Embryonic facial prominence (tissue), 1 donor: ENCODE measurements at regions not wholly inside any gene's neighbourhood (a gene's known extent, or its start where the extent isn't known, plus 50 kb on each side); places are given as distances from the start of the nearest gene placed in this dataset.

ENCODE experiments used
- DNase-seq: peaks from one replicate; pipeline ENCODE4 v3.0.0-alpha.2; 2016; ENCODE audit errors: extremely low spot score

- DNase-seq: no peak
Observed at GRCh38 chr1:38464071-38464661, 395.4 kb downstream of the RRAGC start.

GRCh38 chr1:38463074-38463473, 396.5 kb downstream of the RRAGC start:
- DNase-seq: no peak

- DNase-seq: no peak
Observed at GRCh38 chr1:38456531-38456876, 403.1 kb downstream of the RRAGC start.

- DNase-seq: no peak
Observed at GRCh38 chr1:38455829-38456530, 403.6 kb downstream of the RRAGC start.

- DNase-seq: no peak
Observed at GRCh38 chr1:38454749-38455441, 404.7 kb downstream of the RRAGC start.

- no peak for DNase-seq
Observed at GRCh38 chr1:38454236-38454635, 405.3 kb downstream of the RRAGC start.

GRCh38 chr1:38452246-38452645, 405.7 kb upstream of the POU3F1 start:
- DNase-seq: no peak

GRCh38 chr1:38451541-38451993, 405.0 kb upstream of the POU3F1 start:
- no peak for DNase-seq

- DNase-seq: no peak
Observed at GRCh38 chr1:38448893-38449292, 402.3 kb upstream of the POU3F1 start.

GRCh38 chr1:38446936-38447335, 400.3 kb upstream of the POU3F1 start:
- no peak for DNase-seq

GRCh38 chr1:38444770-38445442, 398.3 kb upstream of the POU3F1 start:
- no peak for DNase-seq

- DNase-seq: no peak
Observed at GRCh38 chr1:38444311-38444710, 397.7 kb upstream of the POU3F1 start.

- no peak for DNase-seq
Observed at GRCh38 chr1:38440402-38440801, 393.8 kb upstream of the POU3F1 start.

- no peak for DNase-seq
Observed at GRCh38 chr1:38436749-38437148, 390.2 kb upstream of the POU3F1 start.

- DNase-seq: no peak
Observed at GRCh38 chr1:38436006-38436405, 389.4 kb upstream of the POU3F1 start.

- no peak for DNase-seq
Observed at GRCh38 chr1:38433084-38433722, 386.6 kb upstream of the POU3F1 start.

GRCh38 chr1:38431535-38432376, 385.2 kb upstream of the POU3F1 start:
- no peak for DNase-seq

GRCh38 chr1:38430949-38431348, 384.4 kb upstream of the POU3F1 start:
- no peak for DNase-seq

- DNase-seq: no peak
Observed at GRCh38 chr1:38424677-38425076, 378.1 kb upstream of the POU3F1 start.

- no peak for DNase-seq
Observed at GRCh38 chr1:38420666-38421065, 374.1 kb upstream of the POU3F1 start.
